ENCODE measurements at regions not wholly inside any gene's neighbourhood (a gene's known extent, or its start where the extent isn't known, plus 50 kb on each side); places are given as distances from the start of the nearest gene placed in this dataset.

DNA sequence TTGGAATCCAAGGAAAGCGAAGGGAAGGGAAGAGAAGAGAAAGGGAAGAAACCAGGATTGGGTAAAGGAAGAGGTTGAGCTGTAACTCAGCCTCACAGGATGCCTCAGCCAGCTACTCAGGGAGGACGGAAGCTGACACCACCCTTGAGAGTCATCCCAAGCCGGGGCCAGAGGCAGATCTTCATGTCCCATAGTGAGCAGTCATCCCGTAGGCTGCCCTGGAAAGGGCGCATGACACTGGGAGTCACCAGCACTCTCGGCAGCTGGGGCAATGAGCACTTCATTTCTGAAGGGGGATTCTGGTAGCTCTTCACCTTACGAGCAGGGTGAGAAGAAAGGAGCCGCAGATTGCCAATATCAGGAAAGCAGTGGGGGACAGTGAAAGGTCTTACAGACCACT is 60.1 kb upstream of the PCSK6 start:
- TF ChIP-seq, protein P1, sequence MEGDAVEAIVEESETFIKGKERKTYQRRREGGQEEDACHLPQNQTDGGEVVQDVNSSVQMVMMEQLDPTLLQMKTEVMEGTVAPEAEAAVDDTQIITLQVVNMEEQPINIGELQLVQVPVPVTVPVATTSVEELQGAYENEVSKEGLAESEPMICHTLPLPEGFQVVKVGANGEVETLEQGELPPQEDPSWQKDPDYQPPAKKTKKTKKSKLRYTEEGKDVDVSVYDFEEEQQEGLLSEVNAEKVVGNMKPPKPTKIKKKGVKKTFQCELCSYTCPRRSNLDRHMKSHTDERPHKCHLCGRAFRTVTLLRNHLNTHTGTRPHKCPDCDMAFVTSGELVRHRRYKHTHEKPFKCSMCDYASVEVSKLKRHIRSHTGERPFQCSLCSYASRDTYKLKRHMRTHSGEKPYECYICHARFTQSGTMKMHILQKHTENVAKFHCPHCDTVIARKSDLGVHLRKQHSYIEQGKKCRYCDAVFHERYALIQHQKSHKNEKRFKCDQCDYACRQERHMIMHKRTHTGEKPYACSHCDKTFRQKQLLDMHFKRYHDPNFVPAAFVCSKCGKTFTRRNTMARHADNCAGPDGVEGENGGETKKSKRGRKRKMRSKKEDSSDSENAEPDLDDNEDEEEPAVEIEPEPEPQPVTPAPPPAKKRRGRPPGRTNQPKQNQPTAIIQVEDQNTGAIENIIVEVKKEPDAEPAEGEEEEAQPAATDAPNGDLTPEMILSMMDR (IDR thresholded peaks at IDR 0.05): no peak
- TF ChIP-seq SIN3A (IDR thresholded peaks at IDR 0.05; ENCODE audit: borderline replicate concordance, insufficient read depth, low read depth, low read length) (no peak), POLR2AphosphoS5 (IDR thresholded peaks at IDR 0.05; ENCODE audit: low read depth, low read length) (no peak), TCF7L2 (IDR thresholded peaks at IDR 0.05; ENCODE audit: low read depth, low read length) (no peak)
- TF ChIP-seq, protein P2, sequence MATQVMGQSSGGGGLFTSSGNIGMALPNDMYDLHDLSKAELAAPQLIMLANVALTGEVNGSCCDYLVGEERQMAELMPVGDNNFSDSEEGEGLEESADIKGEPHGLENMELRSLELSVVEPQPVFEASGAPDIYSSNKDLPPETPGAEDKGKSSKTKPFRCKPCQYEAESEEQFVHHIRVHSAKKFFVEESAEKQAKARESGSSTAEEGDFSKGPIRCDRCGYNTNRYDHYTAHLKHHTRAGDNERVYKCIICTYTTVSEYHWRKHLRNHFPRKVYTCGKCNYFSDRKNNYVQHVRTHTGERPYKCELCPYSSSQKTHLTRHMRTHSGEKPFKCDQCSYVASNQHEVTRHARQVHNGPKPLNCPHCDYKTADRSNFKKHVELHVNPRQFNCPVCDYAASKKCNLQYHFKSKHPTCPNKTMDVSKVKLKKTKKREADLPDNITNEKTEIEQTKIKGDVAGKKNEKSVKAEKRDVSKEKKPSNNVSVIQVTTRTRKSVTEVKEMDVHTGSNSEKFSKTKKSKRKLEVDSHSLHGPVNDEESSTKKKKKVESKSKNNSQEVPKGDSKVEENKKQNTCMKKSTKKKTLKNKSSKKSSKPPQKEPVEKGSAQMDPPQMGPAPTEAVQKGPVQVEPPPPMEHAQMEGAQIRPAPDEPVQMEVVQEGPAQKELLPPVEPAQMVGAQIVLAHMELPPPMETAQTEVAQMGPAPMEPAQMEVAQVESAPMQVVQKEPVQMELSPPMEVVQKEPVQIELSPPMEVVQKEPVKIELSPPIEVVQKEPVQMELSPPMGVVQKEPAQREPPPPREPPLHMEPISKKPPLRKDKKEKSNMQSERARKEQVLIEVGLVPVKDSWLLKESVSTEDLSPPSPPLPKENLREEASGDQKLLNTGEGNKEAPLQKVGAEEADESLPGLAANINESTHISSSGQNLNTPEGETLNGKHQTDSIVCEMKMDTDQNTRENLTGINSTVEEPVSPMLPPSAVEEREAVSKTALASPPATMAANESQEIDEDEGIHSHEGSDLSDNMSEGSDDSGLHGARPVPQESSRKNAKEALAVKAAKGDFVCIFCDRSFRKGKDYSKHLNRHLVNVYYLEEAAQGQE (IDR thresholded peaks at IDR 0.05; ENCODE audit: insufficient read depth in 1 of 2, low read depth in 2 of 2, low read length in 1 of 2): no peak
